Liver (tissue), 3 donors: ENCODE measurements at regions not wholly inside any gene's neighbourhood (a gene's known extent, or its start where the extent isn't known, plus 50 kb on each side); places are given as distances from the start of the nearest gene placed in this dataset.
"Not testable (repeated sequence)": the region's sequence is repeated elsewhere in the genome, so short reads cannot be mapped to it uniquely, and the experiment has no call there.

Experiments used
- TAF1 ChIP-seq: conservative IDR thresholded peaks from 2 replicates; pipeline ENCODE4 v1.6.1; 2016; ENCODE audit warnings: antibody characterized with exemption, mild to moderate bottlenecking
- TF ChIP-seq, protein P1 (sequence below): fragments of 150-350 bp; IDR thresholded peaks from 2 replicates; pipeline ENCODE4 v1.5.1; 2017; ENCODE audit warnings: improper control_type of control experiment, low read depth, low read length; ENCODE audit not compliant: missing input control
- donor health status: healthy.
- donor health status: healthy.

DNA sequence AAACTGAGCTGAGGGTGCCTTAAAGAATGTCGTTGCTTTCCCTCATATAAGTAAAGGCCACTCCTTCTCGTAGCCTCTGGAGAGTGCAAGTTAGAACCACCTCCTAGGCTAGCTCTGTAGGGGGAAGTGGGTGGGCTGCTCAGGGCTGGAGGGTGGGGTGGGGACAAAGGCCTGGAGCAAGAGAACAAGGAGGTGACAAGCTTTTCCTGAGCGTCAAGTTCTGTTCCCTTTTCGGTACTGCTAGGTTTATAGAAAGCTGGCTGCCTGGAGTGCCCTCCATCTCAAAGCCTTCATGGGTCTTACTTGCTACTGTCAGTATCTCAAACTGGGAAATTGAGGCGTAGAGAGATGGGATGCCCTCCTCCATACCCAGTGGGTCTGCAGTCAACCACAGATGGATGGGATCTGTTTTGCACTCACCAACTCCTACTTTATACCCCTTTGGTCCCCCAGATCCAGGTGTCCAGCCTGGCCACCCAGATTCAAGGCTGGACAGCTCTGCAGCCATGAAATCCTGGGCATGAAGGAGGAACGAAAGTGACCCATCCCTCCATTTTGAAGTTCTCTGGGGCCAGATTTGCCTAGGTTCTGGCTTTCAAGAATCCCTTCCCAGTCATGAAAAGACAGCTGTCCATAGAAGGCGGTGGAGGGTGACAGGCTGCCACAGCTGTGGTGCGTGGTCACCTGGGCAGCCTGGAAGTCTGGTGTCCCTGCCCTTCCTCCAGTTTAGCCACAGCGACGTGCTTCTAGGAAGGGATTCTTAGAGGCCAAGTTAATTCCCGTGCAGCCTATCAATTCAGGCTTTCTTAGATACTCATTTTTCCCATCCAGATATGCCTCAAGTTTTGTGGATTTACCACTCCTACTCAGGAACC lies 117.8 kb downstream of the CRLF3 start:
- TF ChIP-seq, protein P1, sequence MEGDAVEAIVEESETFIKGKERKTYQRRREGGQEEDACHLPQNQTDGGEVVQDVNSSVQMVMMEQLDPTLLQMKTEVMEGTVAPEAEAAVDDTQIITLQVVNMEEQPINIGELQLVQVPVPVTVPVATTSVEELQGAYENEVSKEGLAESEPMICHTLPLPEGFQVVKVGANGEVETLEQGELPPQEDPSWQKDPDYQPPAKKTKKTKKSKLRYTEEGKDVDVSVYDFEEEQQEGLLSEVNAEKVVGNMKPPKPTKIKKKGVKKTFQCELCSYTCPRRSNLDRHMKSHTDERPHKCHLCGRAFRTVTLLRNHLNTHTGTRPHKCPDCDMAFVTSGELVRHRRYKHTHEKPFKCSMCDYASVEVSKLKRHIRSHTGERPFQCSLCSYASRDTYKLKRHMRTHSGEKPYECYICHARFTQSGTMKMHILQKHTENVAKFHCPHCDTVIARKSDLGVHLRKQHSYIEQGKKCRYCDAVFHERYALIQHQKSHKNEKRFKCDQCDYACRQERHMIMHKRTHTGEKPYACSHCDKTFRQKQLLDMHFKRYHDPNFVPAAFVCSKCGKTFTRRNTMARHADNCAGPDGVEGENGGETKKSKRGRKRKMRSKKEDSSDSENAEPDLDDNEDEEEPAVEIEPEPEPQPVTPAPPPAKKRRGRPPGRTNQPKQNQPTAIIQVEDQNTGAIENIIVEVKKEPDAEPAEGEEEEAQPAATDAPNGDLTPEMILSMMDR, result not testable (repeated sequence)
- TF ChIP-seq TAF1, result not testable (repeated sequence)
